AG09309 (cell line): ENCODE measurements at regions not wholly inside any gene's neighbourhood (a gene's known extent, or its start where the extent isn't known, plus 50 kb on each side); places are given as distances from the start of the nearest gene placed in this dataset.

Experiments
- DNase-seq: peaks from one replicate; pipeline ENCODE4 v3.0.0-alpha.2; 2010; ENCODE audit warnings: low read depth
- H3K4me3 ChIP-seq: 2 replicates; pipeline ENCODE4 v1.5.1; 2011; ENCODE audit warnings: mild to moderate bottlenecking, low read depth, low read length, moderate library complexity; ENCODE audit not compliant: control insufficient read depth
- TF ChIP-seq, protein P1 (sequence below): IDR thresholded peaks from 2 replicates; pipeline ENCODE4 v1.5.1; 2011; ENCODE audit warnings: mild to moderate bottlenecking, low read depth, low read length, inconsistent platforms; ENCODE audit not compliant: insufficient read depth, control insufficient read depth; ENCODE audit errors: missing control alignments

GRCh38 chr6:22959571-22959970, 390.2 kb downstream of the HDGFL1 start:
- no peak overlapping the region for H3K4me3 ChIP-seq
- no peak for DNase-seq

DNA sequence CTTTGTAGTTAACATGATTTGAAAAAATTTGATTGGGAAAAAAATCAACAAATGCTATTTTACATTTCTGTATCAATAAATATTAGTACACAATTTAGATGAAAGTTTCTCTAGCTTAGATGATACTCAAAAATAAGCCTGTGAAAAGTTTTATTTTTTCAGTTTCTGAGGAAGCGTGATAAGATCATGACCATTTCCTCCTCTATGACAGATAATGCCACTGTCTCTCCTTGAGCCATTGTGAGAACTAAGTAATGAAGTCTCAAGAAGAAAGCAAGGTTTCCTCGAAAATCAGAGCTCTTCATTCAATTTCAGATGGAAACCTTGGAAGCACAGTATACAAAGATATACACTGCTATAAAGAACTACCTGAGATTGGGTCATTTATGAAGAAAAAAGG, 395.0 kb downstream of the HDGFL1 start:
- no peak for DNase-seq
- no peak overlapping the region for H3K4me3 ChIP-seq
- TF ChIP-seq, protein P1, sequence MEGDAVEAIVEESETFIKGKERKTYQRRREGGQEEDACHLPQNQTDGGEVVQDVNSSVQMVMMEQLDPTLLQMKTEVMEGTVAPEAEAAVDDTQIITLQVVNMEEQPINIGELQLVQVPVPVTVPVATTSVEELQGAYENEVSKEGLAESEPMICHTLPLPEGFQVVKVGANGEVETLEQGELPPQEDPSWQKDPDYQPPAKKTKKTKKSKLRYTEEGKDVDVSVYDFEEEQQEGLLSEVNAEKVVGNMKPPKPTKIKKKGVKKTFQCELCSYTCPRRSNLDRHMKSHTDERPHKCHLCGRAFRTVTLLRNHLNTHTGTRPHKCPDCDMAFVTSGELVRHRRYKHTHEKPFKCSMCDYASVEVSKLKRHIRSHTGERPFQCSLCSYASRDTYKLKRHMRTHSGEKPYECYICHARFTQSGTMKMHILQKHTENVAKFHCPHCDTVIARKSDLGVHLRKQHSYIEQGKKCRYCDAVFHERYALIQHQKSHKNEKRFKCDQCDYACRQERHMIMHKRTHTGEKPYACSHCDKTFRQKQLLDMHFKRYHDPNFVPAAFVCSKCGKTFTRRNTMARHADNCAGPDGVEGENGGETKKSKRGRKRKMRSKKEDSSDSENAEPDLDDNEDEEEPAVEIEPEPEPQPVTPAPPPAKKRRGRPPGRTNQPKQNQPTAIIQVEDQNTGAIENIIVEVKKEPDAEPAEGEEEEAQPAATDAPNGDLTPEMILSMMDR = no peak

More at GRCh38 chr6:22959571-22959970, 390.2 kb downstream of the HDGFL1 start:
- TF ChIP-seq, protein P1 = no peak

DNA sequence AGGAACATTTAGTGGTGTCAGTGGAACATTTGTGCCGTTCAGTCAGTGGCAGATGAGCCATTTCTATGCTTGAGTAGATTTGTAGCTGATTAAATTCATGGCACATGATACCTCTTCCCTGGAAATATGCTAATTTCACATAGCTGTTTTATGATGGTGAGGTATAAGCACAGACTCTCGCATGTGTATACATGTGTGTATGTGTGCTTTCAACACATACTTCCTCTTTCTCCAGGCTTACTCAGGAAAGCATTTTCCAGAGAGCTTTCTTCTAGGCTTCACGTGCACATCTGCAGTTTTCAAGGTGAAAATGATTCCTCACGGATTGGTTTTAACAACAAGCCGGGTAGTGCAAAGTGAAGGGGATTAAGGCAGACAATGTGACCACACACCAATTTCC, 396.5 kb downstream of the HDGFL1 start:
- no peak for DNase-seq
- no peak overlapping the region for H3K4me3 ChIP-seq
- TF ChIP-seq, protein P1 = no peak

GRCh38 chr6:22966691-22967422, 397.5 kb downstream of the HDGFL1 start:
- no peak for DNase-seq
- TF ChIP-seq, protein P1 = no peak
- no peak overlapping the region for H3K4me3 ChIP-seq

DNA sequence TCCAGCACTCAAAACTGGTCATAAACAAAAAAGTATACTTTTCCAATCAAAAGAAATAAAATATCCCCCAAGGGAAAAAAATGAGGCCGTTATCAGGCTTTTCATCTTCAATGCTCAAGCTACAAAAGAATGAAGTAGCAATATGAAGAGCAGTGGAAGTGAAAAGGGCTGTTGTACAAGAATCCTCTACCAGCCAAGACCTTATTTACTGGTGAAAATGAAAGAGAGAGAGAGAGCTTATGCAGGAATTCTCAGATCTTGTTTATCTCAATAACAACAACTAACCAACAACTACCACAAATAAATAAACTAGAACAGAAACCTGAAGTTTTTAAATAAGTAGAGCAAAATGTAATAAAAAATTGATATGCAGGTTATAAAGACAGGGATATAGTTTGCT, 400.6 kb downstream of the HDGFL1 start:
- TF ChIP-seq, protein P1 = no peak
- DNase-seq = no peak
- H3K4me3 ChIP-seq = no peak overlapping the region

GRCh38 chr6:22972771-22973170, 403.4 kb downstream of the HDGFL1 start:
- TF ChIP-seq, protein P1 = no peak
- H3K4me3 ChIP-seq = no peak overlapping the region

More at GRCh38 chr6:22972771-22973170, 403.4 kb downstream of the HDGFL1 start:
- no peak for DNase-seq
